Stomach smooth muscle (tissue), 2 donors: ENCODE measurements at regions not wholly inside any gene's neighbourhood (a gene's known extent, or its start where the extent isn't known, plus 50 kb on each side); places are given as distances from the start of the nearest gene placed in this dataset.

Experiments
- H3K27ac ChIP-seq: one replicate; pipeline ENCODE4 v1.7.0; 2013; ENCODE audit warnings: mild to moderate bottlenecking, low read length, inconsistent platforms
- H3K27me3 ChIP-seq, 2 donors: one replicate each; pipeline ENCODE4 v1.7.0; 2013; ENCODE audit warnings: low read length in 2 of 2; ENCODE audit not compliant: insufficient read depth in 2 of 2, control insufficient read depth in 1 of 2
- H3K36me3 ChIP-seq, 2 donors: one replicate each; pipeline ENCODE4 v1.7.0; 2013; ENCODE audit warnings: low read length in 2 of 2; ENCODE audit not compliant: control insufficient read depth in 2 of 2, insufficient read depth in 2 of 2
- H3K4me1 ChIP-seq: one replicate; pipeline ENCODE4 v1.7.0; 2013; ENCODE audit warnings: low read length; ENCODE audit not compliant: control insufficient read depth, insufficient read depth
- H3K4me3 ChIP-seq, 2 donors: one replicate each; pipeline ENCODE4 v1.7.0; 2013; ENCODE audit warnings: low read length in 2 of 2
- H3K9ac ChIP-seq, 2 donors: one replicate each; pipeline ENCODE4 v1.7.0; 2013; ENCODE audit warnings: low read length in 2 of 2, mild to moderate bottlenecking in 1 of 2
- H3K9me3 ChIP-seq, 2 donors: one replicate each; pipeline ENCODE4 v1.7.0; 2013; ENCODE audit warnings: low read length in 2 of 2; ENCODE audit not compliant: control insufficient read depth in 2 of 2
- donor health status: healthy.
- donor health status: Pancreatic carcinoma.

- no peak overlapping the region for H3K27ac ChIP-seq
- H3K9me3 ChIP-seq, result peaks cover 0 to 2% of the 10 kb centered on the region in 2 donors
- no peaks in the 10 kb centered on the region for H3K27me3 ChIP-seq
- no peak overlapping the region for H3K4me3 ChIP-seq
- no peaks in the 10 kb centered on the region for H3K36me3 ChIP-seq
- H3K4me1 ChIP-seq, result no peaks in the 10 kb centered on the region
- H3K9ac ChIP-seq, result no peak overlapping the region
These were observed 190.2 kb upstream of the CTBP2 start for GRCh38 chr10:125350519-125350918.

GRCh38 chr10:125348536-125348935 lies 188.2 kb upstream of the CTBP2 start:
- no peaks in the 10 kb centered on the region for H3K27me3 ChIP-seq
- no peak overlapping the region for H3K27ac ChIP-seq
- no peak overlapping the region for H3K9ac ChIP-seq
- H3K9me3 ChIP-seq, result peaks cover 0 to 2% of the 10 kb centered on the region in 2 donors
- no peaks in the 10 kb centered on the region for H3K36me3 ChIP-seq
- H3K4me1 ChIP-seq, result no peaks in the 10 kb centered on the region
- H3K4me3 ChIP-seq, result no peak overlapping the region

- H3K4me3 ChIP-seq, result no peak overlapping the region
- H3K4me1 ChIP-seq, result no peaks in the 10 kb centered on the region
- no peaks in the 10 kb centered on the region for H3K9me3 ChIP-seq
- no peaks in the 10 kb centered on the region for H3K27me3 ChIP-seq
- H3K9ac ChIP-seq, result no peak overlapping the region
- H3K36me3 ChIP-seq, result no peaks in the 10 kb centered on the region
- no peak overlapping the region for H3K27ac ChIP-seq
These were observed 184.3 kb upstream of the CTBP2 start for GRCh38 chr10:125344573-125345171.

GRCh38 chr10:125343983-125344382 lies 183.6 kb upstream of the CTBP2 start:
- H3K36me3 ChIP-seq, result no peaks in the 10 kb centered on the region
- H3K4me1 ChIP-seq, result no peaks in the 10 kb centered on the region
- H3K27ac ChIP-seq, result no peak overlapping the region
- no peak overlapping the region for H3K9ac ChIP-seq
- no peaks in the 10 kb centered on the region for H3K9me3 ChIP-seq
- no peaks in the 10 kb centered on the region for H3K27me3 ChIP-seq
- no peak overlapping the region for H3K4me3 ChIP-seq

- Histone ChIP-seq H3K9ac (no peak overlapping the region), H3K36me3 (no peaks in the 10 kb centered on the region), H3K27ac (no peak overlapping the region), H3K4me1 (no peaks in the 10 kb centered on the region), H3K27me3 (no peaks in the 10 kb centered on the region), H3K4me3 (no peak overlapping the region), H3K9me3 (no peaks in the 10 kb centered on the region)
These were observed 183.0 kb upstream of the CTBP2 start for GRCh38 chr10:125343118-125343925.

- Histone ChIP-seq H3K27me3 (no peaks in the 10 kb centered on the region), H3K9me3 (no peaks in the 10 kb centered on the region)
These were observed 181.2 kb upstream of the CTBP2 start for GRCh38 chr10:125341611-125342010.

GRCh38 chr10:125340903-125341302 lies 180.5 kb upstream of the CTBP2 start:
- Histone ChIP-seq H3K4me3 (no peak overlapping the region), H3K9ac (no peak overlapping the region), H3K27ac (no peak overlapping the region), H3K4me1 (no peaks in the 10 kb centered on the region), H3K9me3 (no peaks in the 10 kb centered on the region), H3K36me3 (no peaks in the 10 kb centered on the region), H3K27me3 (no peaks in the 10 kb centered on the region)

More at GRCh38 chr10:125341611-125342010, 181.2 kb upstream of the CTBP2 start:
- Histone ChIP-seq H3K4me3 (no peak overlapping the region), H3K36me3 (no peaks in the 10 kb centered on the region), H3K4me1 (no peaks in the 10 kb centered on the region), H3K9ac (no peak overlapping the region), H3K27ac (no peak overlapping the region)

GRCh38 chr10:125337510-125337909 lies 177.1 kb upstream of the CTBP2 start:
- H3K4me1 ChIP-seq, result no peaks in the 10 kb centered on the region
- no peaks in the 10 kb centered on the region for H3K27me3 ChIP-seq
- H3K27ac ChIP-seq, result no peak overlapping the region
- no peaks in the 10 kb centered on the region for H3K36me3 ChIP-seq
- no peaks in the 10 kb centered on the region for H3K9me3 ChIP-seq
- no peak overlapping the region for H3K4me3 ChIP-seq
- no peak overlapping the region for H3K9ac ChIP-seq

- Histone ChIP-seq H3K4me1 (no peaks in the 10 kb centered on the region), H3K9ac (no peak overlapping the region), H3K36me3 (no peaks in the 10 kb centered on the region), H3K27me3 (no peaks in the 10 kb centered on the region), H3K9me3 (no peaks in the 10 kb centered on the region), H3K4me3 (no peak overlapping the region), H3K27ac (no peak overlapping the region)
These were observed 174.2 kb upstream of the CTBP2 start for GRCh38 chr10:125334545-125334944.

- Histone ChIP-seq H3K4me3 (no peak overlapping the region), H3K4me1 (no peaks in the 10 kb centered on the region), H3K36me3 (no peaks in the 10 kb centered on the region), H3K27me3 (no peaks in the 10 kb centered on the region), H3K9ac (no peak overlapping the region), H3K27ac (no peak overlapping the region), H3K9me3 (no peaks in the 10 kb centered on the region)
These were observed 173.4 kb upstream of the CTBP2 start for GRCh38 chr10:125333769-125334168.

- H3K27me3 ChIP-seq, result no peaks in the 10 kb centered on the region
- H3K27ac ChIP-seq, result no peak overlapping the region
- H3K9ac ChIP-seq, result no peak overlapping the region
These were observed 172.8 kb upstream of the CTBP2 start for GRCh38 chr10:125333209-125333591.

More at GRCh38 chr10:125333209-125333591, 172.8 kb upstream of the CTBP2 start:
- Histone ChIP-seq H3K9me3 (no peaks in the 10 kb centered on the region), H3K36me3 (no peaks in the 10 kb centered on the region), H3K4me3 (no peak overlapping the region), H3K4me1 (no peaks in the 10 kb centered on the region)
